Upper lobe of left lung (tissue), 6 donors: ENCODE measurements at regions not wholly inside any gene's neighbourhood (a gene's known extent, or its start where the extent isn't known, plus 50 kb on each side); places are given as distances from the start of the nearest gene placed in this dataset.

Source experiments
- ATAC-seq, 2 donors: fragments of 200-7000 bp; cut with Tn5 transposase; one replicate each; pipeline ENCODE4 v1.9.1; 2022; ENCODE audit warnings: mild to moderate bottlenecking in 2 of 2, moderate library complexity in 2 of 2; ENCODE audit not compliant: low FRiP score in 2 of 2
- DNase-seq, 2 donors: peaks; one replicate each; pipeline ENCODE4 v3.0.0-alpha.2; 2019 to 2020
- H3K27ac ChIP-seq, 4 donors: fragments of 200-600 bp; sonication (generic); one replicate each; pipeline ENCODE4 v1.5.1; 2016 to 2019
- H3K27me3 ChIP-seq, 4 donors: fragments of 200-600 bp; sonication (generic); one replicate each; pipeline ENCODE4 v1.5.1; 2017 to 2019
- H3K36me3 ChIP-seq, 4 donors: fragments of 200-600 bp; sonication (generic); one replicate each; pipeline ENCODE4 v1.5.1; 2016 to 2019
- H3K4me1 ChIP-seq, 4 donors: fragments of 200-600 bp; sonication (generic); one replicate each; pipeline ENCODE4 v1.5.1; 2018 to 2019
- H3K4me3 ChIP-seq, 4 donors: fragments of 200-600 bp; sonication (generic); one replicate each; pipeline ENCODE4 v1.5.1; 2017 to 2019; ENCODE audit warnings: mild to moderate bottlenecking in 2 of 4, moderate library complexity in 1 of 4
- H3K9me3 ChIP-seq, 4 donors: fragments of 200-600 bp; sonication (generic); one replicate each; pipeline ENCODE4 v1.5.1; 2018 to 2019
- CTCF ChIP-seq, 6 experiments: fragments of 450-650 bp in 4 of 6; fragments of 200-600 bp in 2 of 6; sonication (generic) in 2 of 6; IDR thresholded peaks; one replicate each; pipeline ENCODE4 v1.5.1; 2016 to 2019; ENCODE audit warnings: antibody characterized with exemption in 6 of 6
- EP300 ChIP-seq, 4 donors: sonication (generic); formaldehyde crosslinking; IDR thresholded peaks; one replicate each; pipeline ENCODE4 v1.5.1; 2017; ENCODE audit warnings: antibody characterized with exemption in 4 of 4, control low read depth in 2 of 4
- POLR2A ChIP-seq, 4 donors: fragments of 450-650 bp; IDR thresholded peaks; one replicate each; pipeline ENCODE4 v1.5.1; 2016 to 2017; ENCODE audit warnings: antibody characterized with exemption in 4 of 4, mild to moderate bottlenecking in 2 of 4
- POLR2AphosphoS5 ChIP-seq, 2 donors: sonication (generic); formaldehyde crosslinking; IDR thresholded peaks; one replicate each; pipeline ENCODE4 v1.5.1; 2017; ENCODE audit warnings: antibody characterized with exemption in 2 of 2
- WGBS, 2 donors: methylation state at CpG; one replicate each; pipeline ENCODE4 v1.1.5; 2017 to 2018; 5-methylcytosine and 5-hydroxymethylcytosine counted together
- donor health status: DM: no; HTN: no; CAD: no; lungs with moderate emphysema.
- donor health status: DM: no; HTN: yes; CAD: no; lungs with severe emphysema.

- Histone ChIP-seq H3K27ac (no peak overlapping the region), H3K36me3 (no peaks in the 10 kb centered on the region), H3K27me3 (no peaks in the 10 kb centered on the region), H3K9me3 (no peaks in the 10 kb centered on the region), H3K4me1 (no peaks in the 10 kb centered on the region), H3K4me3 (no peak overlapping the region)
- WGBS, 2 donors = 62 to 86% methylated on average over 1 of the region's 1 CpG
- no peak for TF ChIP-seq CTCF (IDR thresholded peaks at IDR 0.05)
- no peak for TF ChIP-seq POLR2AphosphoS5 (IDR thresholded peaks at IDR 0.05)
- no peak for TF ChIP-seq POLR2A (IDR thresholded peaks at IDR 0.05)
- no peak for TF ChIP-seq EP300 (IDR thresholded peaks at IDR 0.05)
- ATAC-seq (no peak), DNase-seq (no peak)
Measured at GRCh38 chr4:178554352-178554751, 1112.1 kb upstream of the AGA start.

- ATAC-seq = no peak
- Histone ChIP-seq H3K36me3 (no peaks in the 10 kb centered on the region), H3K9me3 (no peaks in the 10 kb centered on the region), H3K4me1 (no peaks in the 10 kb centered on the region), H3K4me3 (no peak overlapping the region), H3K27me3 (no peaks in the 10 kb centered on the region), H3K27ac (no peak overlapping the region)
- DNase-seq = no peak
- 44 to 49% methylated on average over 2 of the region's 2 CpGs for WGBS, 2 donors
- TF ChIP-seq EP300 (IDR thresholded peaks at IDR 0.05) (no peak), POLR2A (IDR thresholded peaks at IDR 0.05) (no peak), POLR2AphosphoS5 (IDR thresholded peaks at IDR 0.05) (no peak), CTCF (IDR thresholded peaks at IDR 0.05) (no peak)
Measured at GRCh38 chr4:178556796-178557195, 1114.6 kb upstream of the AGA start.

- Histone ChIP-seq H3K36me3 (no peaks in the 10 kb centered on the region), H3K9me3 (no peaks in the 10 kb centered on the region), H3K27me3 (no peaks in the 10 kb centered on the region), H3K4me1 (no peaks in the 10 kb centered on the region), H3K4me3 (no peak overlapping the region), H3K27ac (no peak overlapping the region)
- ATAC-seq = no peak
- TF ChIP-seq POLR2A (IDR thresholded peaks at IDR 0.05) (no peak), CTCF (IDR thresholded peaks at IDR 0.05) (no peak)
- WGBS, 2 donors = 80 to 91% methylated on average over 7 of the region's 7 CpGs
- no peak for DNase-seq
Measured at GRCh38 chr4:178577933-178578332, 1135.7 kb upstream of the AGA start.

GRCh38 chr4:178595500-178596138 lies 1153.4 kb upstream of the AGA start:
- Histone ChIP-seq H3K4me3 (no peak overlapping the region), H3K27ac (no peak overlapping the region), H3K9me3 (peaks cover 0 to 6% (median 0%) of the 10 kb centered on the region in 4 donors), H3K36me3 (no peaks in the 10 kb centered on the region), H3K27me3 (no peaks in the 10 kb centered on the region), H3K4me1 (no peaks in the 10 kb centered on the region)
- no peak for DNase-seq
- ATAC-seq = no peak
- 73% methylated on average over 6 of the region's 6 CpGs for WGBS, 2 donors
- TF ChIP-seq EP300 (IDR thresholded peaks at IDR 0.05) = no peak
- no peak for TF ChIP-seq CTCF (IDR thresholded peaks at IDR 0.05)
- no peak for TF ChIP-seq POLR2AphosphoS5 (IDR thresholded peaks at IDR 0.05)
- TF ChIP-seq POLR2A (IDR thresholded peaks at IDR 0.05) = no peak

- TF ChIP-seq EP300 (IDR thresholded peaks at IDR 0.05) (no peak), CTCF (IDR thresholded peaks at IDR 0.05) (no peak), POLR2A (IDR thresholded peaks at IDR 0.05) (no peak), POLR2AphosphoS5 (IDR thresholded peaks at IDR 0.05) (no peak)
- WGBS, 2 donors = 81 to 86% methylated on average over 1 of the region's 1 CpG
Measured at GRCh38 chr4:178598672-178599071, 1156.4 kb upstream of the AGA start.

More at GRCh38 chr4:178598672-178599071, 1156.4 kb upstream of the AGA start:
- no peaks in the 10 kb centered on the region for H3K36me3 ChIP-seq
- H3K27ac ChIP-seq = no peak overlapping the region
- no peaks in the 10 kb centered on the region for H3K4me1 ChIP-seq
- no peaks in the 10 kb centered on the region for H3K27me3 ChIP-seq
- ATAC-seq (no peak), DNase-seq (no peak)
- H3K9me3 ChIP-seq = peaks cover 0 to 6% (median 0%) of the 10 kb centered on the region in 4 donors
- H3K4me3 ChIP-seq = no peak overlapping the region
